WTC11 (cell line): ENCODE measurements at regions not wholly inside any gene's neighbourhood (a gene's known extent, or its start where the extent isn't known, plus 50 kb on each side); places are given as distances from the start of the nearest gene placed in this dataset.

Source experiments
- CREB1 ChIP-seq: sonication (generic); formaldehyde crosslinking; IDR thresholded peaks from 2 replicates; pipeline ENCODE4 v1.8.0; 2023; ENCODE audit warnings: mild to moderate bottlenecking, missing genetic modification reagents
- FOXK1 ChIP-seq: sonication (generic); formaldehyde crosslinking; IDR thresholded peaks from 2 replicates; pipeline ENCODE4 v1.8.0; 2022; ENCODE audit warnings: mild to moderate bottlenecking, moderate library complexity, missing genetic modification reagents
- JUN ChIP-seq: sonication (generic); formaldehyde crosslinking; IDR thresholded peaks from 2 replicates; pipeline ENCODE4 v1.8.0; 2023; ENCODE audit warnings: mild to moderate bottlenecking, missing genetic modification reagents
- SP1 ChIP-seq: sonication (generic); formaldehyde crosslinking; conservative IDR thresholded peaks from 2 replicates; pipeline ENCODE4 v1.8.1; 2022; ENCODE audit warnings: missing genetic modification reagents
- TF ChIP-seq, protein P1 (sequence below): fragments of 200-600 bp; IDR thresholded peaks from 2 replicates; pipeline ENCODE4 v1.8.0; 2022; ENCODE audit warnings: antibody characterized with exemption
- TF ChIP-seq, protein P2 (sequence below): sonication (generic); formaldehyde crosslinking; IDR thresholded peaks from 2 replicates; pipeline ENCODE4 v1.8.0; 2023; ENCODE audit warnings: missing genetic modification reagents, mild to moderate bottlenecking, borderline replicate concordance

DNA sequence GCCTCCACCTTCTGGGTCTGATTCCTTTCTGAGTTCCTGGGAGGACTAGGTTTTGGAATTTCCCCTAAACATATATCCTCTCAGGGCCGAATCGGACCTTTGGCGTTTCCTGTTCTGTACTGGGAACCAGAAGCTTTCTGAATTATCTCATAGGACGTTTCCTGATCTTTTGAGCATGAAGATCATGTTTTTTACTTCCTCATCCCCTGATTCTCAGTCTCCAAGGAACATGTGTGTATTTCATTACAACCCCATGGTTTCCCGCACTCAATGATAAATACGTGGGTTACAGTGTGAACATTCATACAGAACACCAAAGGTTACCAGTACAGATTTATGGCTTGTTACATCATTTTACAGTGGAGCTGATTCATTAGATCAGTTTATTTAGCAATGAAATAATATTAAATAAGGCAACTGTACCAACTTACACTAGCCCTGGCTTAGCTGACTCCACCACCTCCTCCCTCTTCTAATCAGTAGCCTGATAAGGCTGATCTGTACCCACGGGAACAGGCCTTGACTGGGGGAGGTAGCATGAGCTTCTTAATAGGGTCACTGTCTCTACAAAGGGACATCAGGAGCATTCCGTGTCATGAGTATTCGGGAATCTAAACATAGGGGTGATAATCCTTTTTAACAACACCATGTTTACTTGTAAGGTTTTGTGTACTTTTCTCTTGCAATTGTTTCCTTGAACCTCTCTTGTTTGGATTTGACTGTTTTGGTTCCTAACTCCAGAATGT is 57.8 kb upstream of the ERRFI1 start:
- TF ChIP-seq, protein P1, sequence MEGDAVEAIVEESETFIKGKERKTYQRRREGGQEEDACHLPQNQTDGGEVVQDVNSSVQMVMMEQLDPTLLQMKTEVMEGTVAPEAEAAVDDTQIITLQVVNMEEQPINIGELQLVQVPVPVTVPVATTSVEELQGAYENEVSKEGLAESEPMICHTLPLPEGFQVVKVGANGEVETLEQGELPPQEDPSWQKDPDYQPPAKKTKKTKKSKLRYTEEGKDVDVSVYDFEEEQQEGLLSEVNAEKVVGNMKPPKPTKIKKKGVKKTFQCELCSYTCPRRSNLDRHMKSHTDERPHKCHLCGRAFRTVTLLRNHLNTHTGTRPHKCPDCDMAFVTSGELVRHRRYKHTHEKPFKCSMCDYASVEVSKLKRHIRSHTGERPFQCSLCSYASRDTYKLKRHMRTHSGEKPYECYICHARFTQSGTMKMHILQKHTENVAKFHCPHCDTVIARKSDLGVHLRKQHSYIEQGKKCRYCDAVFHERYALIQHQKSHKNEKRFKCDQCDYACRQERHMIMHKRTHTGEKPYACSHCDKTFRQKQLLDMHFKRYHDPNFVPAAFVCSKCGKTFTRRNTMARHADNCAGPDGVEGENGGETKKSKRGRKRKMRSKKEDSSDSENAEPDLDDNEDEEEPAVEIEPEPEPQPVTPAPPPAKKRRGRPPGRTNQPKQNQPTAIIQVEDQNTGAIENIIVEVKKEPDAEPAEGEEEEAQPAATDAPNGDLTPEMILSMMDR: no peak
- TF ChIP-seq JUN (CRISPR knock-in tag) (no peak), FOXK1 (CRISPR knock-in tag) (no peak), CREB1 (CRISPR knock-in tag) (no peak), SP1 (CRISPR knock-in tag) (no peak)
- TF ChIP-seq, protein P2, sequence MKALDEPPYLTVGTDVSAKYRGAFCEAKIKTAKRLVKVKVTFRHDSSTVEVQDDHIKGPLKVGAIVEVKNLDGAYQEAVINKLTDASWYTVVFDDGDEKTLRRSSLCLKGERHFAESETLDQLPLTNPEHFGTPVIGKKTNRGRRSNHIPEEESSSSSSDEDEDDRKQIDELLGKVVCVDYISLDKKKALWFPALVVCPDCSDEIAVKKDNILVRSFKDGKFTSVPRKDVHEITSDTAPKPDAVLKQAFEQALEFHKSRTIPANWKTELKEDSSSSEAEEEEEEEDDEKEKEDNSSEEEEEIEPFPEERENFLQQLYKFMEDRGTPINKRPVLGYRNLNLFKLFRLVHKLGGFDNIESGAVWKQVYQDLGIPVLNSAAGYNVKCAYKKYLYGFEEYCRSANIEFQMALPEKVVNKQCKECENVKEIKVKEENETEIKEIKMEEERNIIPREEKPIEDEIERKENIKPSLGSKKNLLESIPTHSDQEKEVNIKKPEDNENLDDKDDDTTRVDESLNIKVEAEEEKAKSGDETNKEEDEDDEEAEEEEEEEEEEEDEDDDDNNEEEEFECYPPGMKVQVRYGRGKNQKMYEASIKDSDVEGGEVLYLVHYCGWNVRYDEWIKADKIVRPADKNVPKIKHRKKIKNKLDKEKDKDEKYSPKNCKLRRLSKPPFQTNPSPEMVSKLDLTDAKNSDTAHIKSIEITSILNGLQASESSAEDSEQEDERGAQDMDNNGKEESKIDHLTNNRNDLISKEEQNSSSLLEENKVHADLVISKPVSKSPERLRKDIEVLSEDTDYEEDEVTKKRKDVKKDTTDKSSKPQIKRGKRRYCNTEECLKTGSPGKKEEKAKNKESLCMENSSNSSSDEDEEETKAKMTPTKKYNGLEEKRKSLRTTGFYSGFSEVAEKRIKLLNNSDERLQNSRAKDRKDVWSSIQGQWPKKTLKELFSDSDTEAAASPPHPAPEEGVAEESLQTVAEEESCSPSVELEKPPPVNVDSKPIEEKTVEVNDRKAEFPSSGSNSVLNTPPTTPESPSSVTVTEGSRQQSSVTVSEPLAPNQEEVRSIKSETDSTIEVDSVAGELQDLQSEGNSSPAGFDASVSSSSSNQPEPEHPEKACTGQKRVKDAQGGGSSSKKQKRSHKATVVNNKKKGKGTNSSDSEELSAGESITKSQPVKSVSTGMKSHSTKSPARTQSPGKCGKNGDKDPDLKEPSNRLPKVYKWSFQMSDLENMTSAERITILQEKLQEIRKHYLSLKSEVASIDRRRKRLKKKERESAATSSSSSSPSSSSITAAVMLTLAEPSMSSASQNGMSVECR (CRISPR knock-in tag): no peak
